ENCODE measurements at regions not wholly inside any gene's neighbourhood (a gene's known extent, or its start where the extent isn't known, plus 50 kb on each side); places are given as distances from the start of the nearest gene placed in this dataset.
"Not testable (repeated sequence)": the region's sequence is repeated elsewhere in the genome, so short reads cannot be mapped to it uniquely, and the experiment has no call there.

DNA sequence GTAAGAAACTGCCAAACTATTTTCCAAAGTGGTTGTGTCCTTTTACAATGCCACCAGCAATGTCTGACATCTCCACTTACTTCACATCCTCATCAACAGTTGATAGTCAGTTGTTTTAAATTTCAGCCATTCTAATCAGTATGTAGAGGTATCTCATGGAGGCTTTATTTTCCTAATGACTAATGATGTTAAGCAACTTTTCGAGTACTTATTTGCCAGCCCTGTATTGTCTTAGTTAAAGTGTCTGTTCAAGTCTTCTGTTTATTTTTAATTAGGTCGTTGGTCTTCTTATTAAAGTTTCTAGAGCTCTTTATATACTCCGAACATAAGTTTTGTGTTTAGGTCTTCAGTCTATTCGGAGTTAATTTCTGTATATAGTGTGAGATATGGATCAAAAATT, 54.9 kb upstream of the NBPF12 start:
- in situ Hi-C loops (cut with HindIII; ENCODE audit: low sequenced_read_pairs); DNase-seq (ENCODE audit: low spot score): not testable (repeated sequence)

DNA sequence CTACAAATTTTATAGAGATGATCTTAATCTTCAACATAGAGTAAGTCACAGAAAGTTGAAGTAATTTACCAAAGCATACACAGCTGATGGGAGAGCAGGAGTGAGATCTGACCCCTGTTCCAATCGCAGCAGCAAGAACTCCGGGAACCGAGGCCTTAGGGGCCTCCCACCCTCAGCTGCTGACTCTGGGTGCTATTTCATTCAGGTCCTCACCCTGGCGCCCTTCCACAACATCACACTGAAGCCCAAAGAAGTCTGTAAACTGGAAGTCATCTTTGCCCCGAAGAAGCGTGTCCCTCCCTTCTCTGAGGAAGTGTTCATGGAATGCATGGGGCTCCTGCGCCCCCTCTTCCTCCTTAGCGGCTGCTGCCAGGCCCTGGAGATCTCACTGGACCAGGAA, 57.0 kb upstream of the NBPF12 start:
- in situ Hi-C loops (cut with HindIII; ENCODE audit: low sequenced_read_pairs); DNase-seq (ENCODE audit: low spot score): not testable (repeated sequence)

DNA sequence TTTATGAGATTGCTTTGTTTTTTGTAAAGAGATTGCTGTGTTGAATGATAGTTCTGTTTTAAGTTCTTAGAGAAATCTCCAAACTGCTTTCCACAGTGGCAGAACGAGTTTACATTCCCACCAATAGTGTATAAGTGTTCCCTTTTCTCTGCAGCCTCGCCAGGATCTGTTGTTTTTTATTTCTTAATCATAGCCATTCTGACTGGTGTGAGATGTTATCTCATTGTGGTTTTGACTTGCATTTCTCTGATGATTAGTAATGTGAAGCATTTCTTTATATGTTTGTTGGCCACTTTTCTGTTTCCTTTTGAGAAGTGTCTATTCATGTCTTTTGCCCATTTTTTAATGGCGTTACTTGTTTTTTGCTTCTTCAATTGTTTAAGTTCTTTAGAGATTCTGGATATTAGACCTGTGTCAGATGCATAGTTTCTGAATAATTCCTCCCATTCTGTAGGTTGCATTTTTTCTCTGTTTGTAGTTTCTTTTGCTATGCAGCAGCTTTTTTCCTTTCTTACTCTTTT, 74.3 kb upstream of the NBPF12 start:
- DNase-seq (ENCODE audit: low spot score); in situ Hi-C loops (cut with HindIII; ENCODE audit: low sequenced_read_pairs): not testable (repeated sequence)

DNA sequence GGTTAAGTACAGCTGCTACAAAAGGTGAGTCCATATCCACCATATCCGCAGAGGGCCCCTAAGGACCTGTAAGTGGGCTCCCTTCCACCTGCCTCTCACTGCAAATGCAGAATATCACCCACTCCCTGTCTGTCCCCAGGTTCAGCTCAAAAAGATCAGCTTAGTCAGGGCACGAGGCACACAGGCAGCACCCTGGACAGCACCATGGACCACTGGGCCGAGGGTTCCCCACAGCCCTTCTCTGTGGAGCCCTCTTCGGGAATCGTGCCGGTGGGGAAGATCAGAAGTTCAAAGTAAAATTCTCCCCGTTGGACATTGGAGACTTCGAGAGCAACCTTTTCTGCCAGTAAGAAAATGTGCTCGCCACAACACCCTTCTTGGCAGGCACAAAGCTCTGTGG, 85.0 kb upstream of the NBPF12 start:
- DNase-seq (ENCODE audit: low spot score); in situ Hi-C loops (cut with HindIII; ENCODE audit: low sequenced_read_pairs): not testable (repeated sequence)

DNA sequence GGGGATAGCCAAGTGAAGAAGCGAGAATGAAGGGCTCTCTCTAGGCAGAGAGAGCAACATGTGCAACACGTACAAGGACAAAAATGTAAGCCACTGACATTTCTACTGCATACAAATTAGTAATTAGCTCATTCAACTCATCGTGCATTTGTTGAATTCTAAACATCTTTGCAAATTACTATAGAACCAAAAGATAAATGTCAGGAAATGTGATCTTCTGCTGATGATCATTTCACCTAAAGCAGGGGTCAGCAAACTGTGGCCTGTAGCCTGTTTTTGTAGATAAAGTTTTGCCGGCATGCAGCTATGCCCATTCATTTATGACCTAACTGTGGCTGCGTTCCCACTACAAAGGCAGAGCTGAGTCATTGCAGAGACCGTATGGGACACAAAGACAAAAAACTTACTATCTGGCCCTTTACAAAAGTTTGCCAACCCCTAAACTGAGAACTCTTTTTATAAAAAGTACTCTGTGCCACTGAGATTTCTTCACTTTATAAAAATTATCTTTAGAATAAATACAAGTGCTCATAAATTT, 87.7 kb upstream of the NBPF12 start:
- in situ Hi-C loops (cut with HindIII; ENCODE audit: low sequenced_read_pairs); DNase-seq (ENCODE audit: low spot score): not testable (repeated sequence)

DNA sequence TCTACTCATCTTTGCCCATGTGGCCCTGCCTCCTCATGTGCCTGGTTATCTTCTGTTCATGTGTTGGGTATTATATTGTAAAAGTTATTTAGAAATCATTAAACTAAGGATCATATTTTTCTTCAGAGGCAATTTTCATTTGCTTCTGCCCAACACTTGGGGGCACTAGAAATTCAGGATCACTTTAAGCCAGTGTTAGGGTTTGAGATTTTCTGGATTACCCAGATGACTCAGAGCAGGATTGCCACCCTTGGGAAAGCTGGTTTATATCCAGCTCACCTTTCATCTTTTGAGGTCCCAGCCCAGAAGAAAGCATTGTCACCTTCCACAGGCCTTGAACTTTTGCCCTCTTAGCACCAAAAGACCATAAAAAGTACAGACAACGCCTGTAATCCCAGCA, 99.4 kb upstream of the NBPF12 start:
- DNase-seq (ENCODE audit: low spot score); in situ Hi-C loops (cut with HindIII; ENCODE audit: low sequenced_read_pairs): not testable (repeated sequence)

DNA sequence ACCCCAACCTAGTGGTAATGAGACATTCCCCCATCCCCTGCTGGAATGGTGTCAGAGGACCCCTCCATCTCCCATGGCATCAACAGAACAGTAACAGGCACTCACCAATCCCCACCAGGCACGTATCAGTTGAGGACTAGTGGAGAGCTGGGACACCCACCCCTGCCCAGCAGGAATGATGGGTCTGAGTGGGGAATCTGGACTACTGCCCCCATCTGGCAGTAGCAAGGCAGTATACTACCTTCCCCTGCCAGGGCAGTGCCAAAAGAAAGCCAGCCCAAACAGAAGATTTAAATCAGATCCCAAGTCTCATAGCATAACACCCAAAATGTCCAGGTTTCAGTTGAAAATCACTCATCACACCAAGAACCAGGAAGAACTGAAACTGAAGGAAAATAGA, 111.2 kb upstream of the NBPF12 start:
- DNase-seq (ENCODE audit: low spot score); in situ Hi-C loops (cut with HindIII; ENCODE audit: low sequenced_read_pairs): not testable (repeated sequence)

DNA sequence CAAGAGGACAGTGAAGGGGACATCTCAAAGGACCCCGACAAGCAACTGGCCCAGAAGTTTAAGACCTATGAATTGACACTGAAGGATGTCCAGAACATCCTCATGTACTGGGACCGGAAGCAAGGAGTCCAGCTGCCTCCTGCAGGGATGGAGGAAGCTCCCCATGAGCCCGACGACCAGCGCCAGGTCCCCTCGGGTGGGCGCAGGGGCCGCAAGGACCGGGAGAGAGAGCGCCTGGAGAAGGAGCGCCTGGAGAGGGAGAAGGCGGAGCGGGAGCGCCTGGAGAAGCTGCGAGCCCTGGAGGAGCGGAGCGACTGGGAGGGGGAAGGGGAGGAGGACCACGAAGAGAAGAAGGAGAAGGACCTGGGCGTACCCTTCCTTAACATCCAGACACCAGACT, 143.9 kb upstream of the NBPF12 start:
- in situ Hi-C loops (cut with HindIII; ENCODE audit: low sequenced_read_pairs); DNase-seq (ENCODE audit: low spot score): not testable (repeated sequence)

DNA sequence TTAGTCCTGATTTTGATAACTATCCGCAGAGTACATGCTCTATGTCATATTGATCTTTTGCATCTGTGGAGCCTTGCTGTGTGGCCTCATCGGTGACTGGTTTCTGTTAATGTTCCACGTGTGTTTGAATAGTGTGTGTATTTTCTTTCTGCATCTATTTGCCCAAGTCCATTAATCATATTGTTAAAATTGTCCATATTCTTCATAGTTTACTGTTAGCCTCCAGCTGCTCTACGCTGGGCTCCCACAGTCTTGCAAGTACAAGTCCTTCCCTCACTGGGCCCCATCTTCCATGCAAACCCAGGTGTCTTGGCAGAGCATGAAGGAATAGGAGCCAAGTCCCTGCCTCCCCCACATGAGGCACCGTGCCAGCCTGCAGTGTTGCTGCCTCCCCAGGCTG, 145.4 kb upstream of the NBPF12 start:
- in situ Hi-C loops (cut with HindIII; ENCODE audit: low sequenced_read_pairs) = not testable (repeated sequence)
- peak; percentile 27 for DNase-seq (ENCODE audit: low spot score)

DNA sequence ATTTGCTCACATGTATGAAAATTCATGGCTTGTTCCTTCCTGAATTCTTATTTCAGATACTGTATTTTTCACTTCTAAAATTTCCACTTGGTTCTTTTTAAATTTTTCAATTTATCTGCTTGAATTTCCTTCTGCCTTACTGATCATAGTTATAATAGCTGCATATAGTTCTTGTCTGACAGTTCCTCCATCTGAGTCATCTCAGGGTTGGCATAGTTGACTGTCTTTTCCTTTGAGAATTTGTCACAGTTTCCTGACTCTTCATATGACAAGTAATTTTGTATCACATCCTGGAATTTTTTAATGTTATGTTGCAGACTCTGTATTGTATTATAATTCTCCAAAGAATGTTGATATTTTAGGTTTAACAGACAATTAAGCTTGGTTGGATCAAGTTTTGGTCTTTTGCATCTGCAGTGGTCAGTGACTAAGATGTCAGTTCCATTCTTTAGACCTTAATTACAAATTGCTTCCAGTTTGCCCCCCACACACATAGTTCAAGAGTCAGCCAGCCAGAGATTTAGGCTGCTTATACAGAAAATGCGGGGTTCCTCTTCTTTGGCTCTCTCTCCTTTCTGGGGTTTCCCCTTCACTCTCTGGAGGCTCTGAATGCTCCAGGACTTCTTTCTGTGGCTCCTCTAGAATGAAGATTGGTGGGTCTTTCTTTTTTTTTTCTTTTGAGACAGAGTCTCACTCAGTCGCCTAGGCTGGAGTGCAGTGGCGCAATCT, 153.7 kb upstream of the NBPF12 start:
- in situ Hi-C loops (cut with HindIII; ENCODE audit: low sequenced_read_pairs) = not testable (repeated sequence)

DNA sequence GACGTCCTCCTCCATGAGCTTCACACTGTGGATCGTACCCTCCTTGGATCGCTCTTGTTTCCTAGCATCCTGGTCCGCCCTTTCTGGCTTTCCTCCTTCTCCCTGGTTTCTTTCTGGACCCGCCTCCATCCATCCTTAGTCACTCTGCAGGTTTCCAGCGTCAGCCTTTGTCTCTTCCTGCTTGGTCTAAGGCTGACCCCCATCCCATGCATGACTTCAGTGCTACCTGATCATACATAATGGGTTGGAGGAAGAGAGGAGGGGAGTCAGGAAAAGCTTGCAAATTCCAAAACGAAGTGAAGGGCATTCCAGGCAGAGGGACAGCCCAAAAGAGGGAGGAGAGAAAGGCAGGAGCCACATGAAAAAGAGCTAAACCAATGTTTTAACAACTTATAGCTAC, 156.9 kb upstream of the NBPF12 start:
- DNase-seq (ENCODE audit: low spot score); in situ Hi-C loops (cut with HindIII; ENCODE audit: low sequenced_read_pairs): not testable (repeated sequence)

More for the DNA sequence above, 153.7 kb upstream of the NBPF12 start:
- DNase-seq (ENCODE audit: low spot score) = not testable (repeated sequence)

DNA sequence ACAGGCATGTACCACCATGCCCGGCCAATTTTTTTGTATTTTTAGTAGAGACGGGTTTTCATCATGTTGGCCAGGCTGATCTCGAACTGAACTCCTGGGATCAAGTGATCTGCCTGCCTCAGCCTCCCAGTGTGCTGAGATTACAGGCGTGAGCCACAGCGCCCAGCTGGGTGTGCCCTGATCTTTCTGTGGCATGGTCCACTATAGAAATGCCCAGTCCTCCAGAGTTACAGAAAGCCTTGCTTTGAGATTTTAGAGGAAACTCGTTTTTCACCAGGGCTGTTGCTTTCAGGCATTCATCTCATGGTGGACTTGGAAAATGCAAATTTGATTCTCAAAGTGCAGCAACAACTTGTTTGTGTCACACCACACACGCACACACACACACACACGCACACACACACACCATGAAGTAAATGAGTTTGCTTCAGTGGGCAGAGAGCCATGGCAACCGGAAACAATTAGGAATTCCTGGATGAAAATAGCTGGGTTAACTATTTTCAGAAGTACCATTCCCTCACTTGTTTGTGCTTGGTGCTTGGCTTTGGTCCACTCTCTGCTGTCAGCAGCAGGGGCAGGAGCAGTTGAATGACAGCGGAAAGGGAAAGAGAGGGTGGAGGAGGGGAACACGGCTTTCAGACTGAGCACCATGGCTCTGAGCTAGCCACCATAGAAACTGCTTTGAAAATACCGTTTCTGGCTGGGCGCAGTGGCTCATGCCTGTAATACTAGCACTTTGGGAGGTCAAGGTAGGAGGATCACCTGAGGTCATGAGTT, 160.1 kb upstream of the NBPF12 start:
- in situ Hi-C loops (cut with HindIII; ENCODE audit: low sequenced_read_pairs) = not testable (repeated sequence)
- peak; percentile 4 for DNase-seq (ENCODE audit: low spot score)

DNA sequence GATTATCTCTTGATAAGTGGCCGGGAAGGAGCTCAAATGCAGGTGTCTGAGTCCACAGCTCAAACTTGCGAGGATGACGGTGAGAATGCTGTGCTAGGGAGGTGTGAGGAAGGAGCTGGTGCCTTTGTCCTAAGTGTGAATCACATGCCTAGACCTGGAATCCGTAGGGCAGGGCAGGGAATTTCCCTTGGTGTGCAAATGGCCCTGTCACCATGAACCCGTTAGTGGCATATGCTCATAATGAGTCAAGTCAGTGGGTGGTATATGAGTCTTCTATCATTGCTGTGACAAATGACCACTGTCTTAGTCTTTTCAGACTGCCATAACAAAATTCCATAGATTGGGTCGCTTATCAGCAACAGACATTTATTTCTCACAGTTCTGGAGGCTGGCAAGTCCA, 163.1 kb upstream of the NBPF12 start:
- DNase-seq (ENCODE audit: low spot score); in situ Hi-C loops (cut with HindIII; ENCODE audit: low sequenced_read_pairs): not testable (repeated sequence)

DNA sequence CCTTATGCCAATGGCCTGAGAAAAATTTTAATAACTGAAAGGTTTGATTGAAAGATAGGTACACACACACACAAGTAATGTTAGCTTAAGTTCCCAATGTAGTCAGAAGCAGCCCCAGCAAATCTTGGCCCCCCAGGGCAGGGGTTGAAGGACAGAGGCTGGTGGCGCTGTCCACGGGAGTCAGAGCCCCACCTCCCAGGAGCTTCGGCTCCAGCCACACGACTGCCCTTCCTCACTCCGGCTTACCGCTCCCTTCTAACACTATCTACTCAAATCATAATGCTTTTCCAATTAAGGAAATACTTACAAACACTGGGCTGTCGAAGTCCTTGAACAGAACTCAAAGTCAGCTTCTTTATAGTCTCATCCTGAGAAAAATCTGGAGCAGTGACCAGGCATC, 163.9 kb upstream of the NBPF12 start:
- in situ Hi-C loops (cut with HindIII; ENCODE audit: low sequenced_read_pairs); DNase-seq (ENCODE audit: low spot score): not testable (repeated sequence)

DNA sequence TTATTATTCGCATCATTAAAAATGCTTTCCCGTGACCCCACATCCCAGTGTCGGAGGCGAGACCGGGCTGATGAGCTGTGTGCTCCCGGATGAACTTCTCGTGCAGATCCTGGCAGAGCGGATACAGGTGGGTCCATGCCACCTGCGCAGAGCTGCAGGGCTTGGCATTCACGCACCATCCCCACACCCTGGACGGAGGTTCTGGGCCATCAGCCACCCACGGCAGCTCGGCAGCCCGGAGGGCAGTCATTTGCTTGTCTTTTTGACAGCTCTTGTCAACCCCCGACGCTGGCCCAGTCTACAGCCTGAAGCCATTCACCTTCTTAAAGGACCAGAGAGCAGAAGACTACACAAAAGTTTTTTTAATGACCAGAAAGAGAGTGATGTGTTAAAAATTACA, 166.7 kb upstream of the NBPF12 start:
- in situ Hi-C loops (cut with HindIII; ENCODE audit: low sequenced_read_pairs); DNase-seq (ENCODE audit: low spot score): not testable (repeated sequence)

DNA sequence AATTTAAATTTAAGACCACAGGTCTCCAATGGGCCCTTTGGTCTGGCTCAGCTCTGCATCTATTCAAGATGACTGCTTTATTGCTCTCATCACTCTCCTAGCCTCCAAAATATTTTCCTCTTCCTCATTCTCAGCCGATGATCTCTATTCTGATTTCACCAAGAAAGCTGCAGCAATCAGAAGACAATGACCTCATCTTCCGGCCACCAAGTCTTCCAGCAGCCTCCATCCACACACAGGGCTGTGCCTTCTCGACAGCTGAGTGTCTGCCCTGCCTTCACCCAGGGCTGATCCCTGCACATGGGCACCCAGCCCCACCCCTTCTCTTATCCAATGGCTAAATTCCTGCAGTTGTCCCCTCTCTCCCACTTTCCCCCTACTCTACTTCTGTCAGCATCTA, 167.1 kb upstream of the NBPF12 start:
- in situ Hi-C loops (cut with HindIII; ENCODE audit: low sequenced_read_pairs); DNase-seq (ENCODE audit: low spot score): not testable (repeated sequence)

DNA sequence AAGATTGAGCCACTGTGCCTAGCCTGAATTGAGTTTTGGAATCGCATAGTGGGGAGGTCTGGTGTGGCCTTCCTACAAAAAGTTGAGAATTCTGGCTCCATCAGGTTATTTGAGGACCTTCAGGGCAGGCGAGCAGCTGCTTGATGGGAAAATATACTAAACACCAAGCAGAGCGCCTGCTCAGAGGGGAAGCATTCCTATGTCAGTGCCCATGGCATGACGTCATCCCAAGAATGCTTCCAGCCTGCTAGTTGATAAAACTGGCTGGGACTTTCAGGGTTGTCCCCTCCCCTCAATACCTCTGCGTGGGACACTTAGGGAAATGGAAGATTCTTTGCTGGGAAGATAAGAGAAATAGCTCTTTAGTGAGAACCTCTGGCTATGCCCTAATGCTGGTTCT, 174.9 kb upstream of the NBPF12 start:
- in situ Hi-C loops (cut with HindIII; ENCODE audit: low sequenced_read_pairs); DNase-seq (ENCODE audit: low spot score): not testable (repeated sequence)

DNA sequence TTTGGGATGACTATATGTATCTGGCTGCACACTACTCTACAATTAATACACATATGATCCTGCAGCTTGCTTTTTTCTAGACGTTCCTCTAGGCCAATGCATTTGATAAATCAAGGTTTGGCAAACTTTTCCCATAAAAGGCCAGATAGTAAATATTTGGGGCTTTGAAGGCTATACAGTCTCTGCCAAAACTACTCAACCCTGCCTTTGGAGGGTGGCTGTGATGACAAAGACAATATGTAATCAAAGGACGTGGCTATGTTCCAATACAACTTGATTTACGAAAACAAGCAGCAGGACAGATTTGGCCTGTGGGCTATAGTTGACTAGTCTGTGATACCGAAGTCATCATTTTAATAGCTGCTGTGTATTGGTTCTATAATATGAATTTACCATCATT, 181.3 kb upstream of the NBPF12 start:
- DNase-seq (ENCODE audit: low spot score); in situ Hi-C loops (cut with HindIII; ENCODE audit: low sequenced_read_pairs): not testable (repeated sequence)

DNA sequence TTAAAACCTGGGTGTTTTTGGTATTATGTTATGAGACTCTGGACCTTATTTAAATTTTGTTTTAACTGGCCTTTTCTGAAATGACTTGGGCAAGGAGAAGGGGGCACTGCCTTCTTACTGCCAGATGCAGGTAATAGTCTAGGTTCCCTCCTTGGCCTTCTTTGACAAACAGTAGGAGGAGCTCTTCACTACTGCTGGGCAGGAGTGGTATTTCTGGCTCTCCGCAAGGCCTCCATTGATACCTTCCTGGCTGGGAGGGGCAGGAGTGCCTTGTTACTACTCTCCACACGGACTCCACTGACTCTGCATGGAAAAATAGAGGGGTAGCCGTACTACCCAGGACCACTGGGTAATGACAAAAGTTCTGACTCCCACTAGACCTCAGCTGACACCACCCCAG, 189.4 kb upstream of the NBPF12 start:
- in situ Hi-C loops (cut with HindIII; ENCODE audit: low sequenced_read_pairs) = not testable (repeated sequence)

More for the DNA sequence above, 189.4 kb upstream of the NBPF12 start:
- DNase-seq (ENCODE audit: low spot score) = not testable (repeated sequence)
